SK-N-MC (cell line): ENCODE measurements at regions not wholly inside any gene's neighbourhood (a gene's known extent, or its start where the extent isn't known, plus 50 kb on each side); places are given as distances from the start of the nearest gene placed in this dataset.
"Not testable (repeated sequence)": the region's sequence is repeated elsewhere in the genome, so short reads cannot be mapped to it uniquely, and the experiment has no call there.

Source experiments
- DNase-seq: peaks from one replicate; pipeline ENCODE4 v3.0.0-alpha.2; 2011; ENCODE audit warnings: low read depth, low spot score
- H3K27ac ChIP-seq: fragments of 200-600 bp; sonication (generic); 2 replicates; pipeline ENCODE4 v1.5.1; 2016; ENCODE audit warnings: mixed run types
- H3K36me3 ChIP-seq: fragments of 200-600 bp; sonication (generic); 2 replicates; pipeline ENCODE4 v1.6.1; 2017; ENCODE audit warnings: antibody characterized with exemption, low read length, mixed read lengths; ENCODE audit not compliant: insufficient read depth
- H3K4me3 ChIP-seq: fragments of 200-600 bp; sonication (generic); 2 replicates; pipeline ENCODE4 v1.5.1; 2016
- H3K9ac ChIP-seq: fragments of 200-600 bp; sonication (generic); 2 replicates; pipeline ENCODE4 v1.8.0; 2017; ENCODE audit warnings: mixed run types, mixed read lengths; ENCODE audit not compliant: insufficient read length
- H3K9me3 ChIP-seq: fragments of 200-600 bp; sonication (generic); 2 replicates; pipeline ENCODE4 v1.6.1; 2017; ENCODE audit warnings: low read depth, mild to moderate bottlenecking, antibody characterized with exemption, low read length, moderate library complexity, mixed read lengths
- EZH2 ChIP-seq: fragments of 200-600 bp; sonication (generic); IDR thresholded peaks from one replicate; pipeline ENCODE4 v1.6.1; 2017; ENCODE audit warnings: antibody characterized with exemption
- FOXP2 ChIP-seq: optimal IDR thresholded peaks from 2 replicates; pipeline ENCODE3; 2011; ENCODE audit warnings: mild to moderate bottlenecking, moderate library complexity; ENCODE audit not compliant: insufficient read depth; ENCODE audit errors: extremely low read length, control extremely low read depth
- POLR2AphosphoS5 ChIP-seq: IDR thresholded peaks from 2 replicates; pipeline ENCODE4 v1.6.1; 2012; ENCODE audit warnings: mild to moderate bottlenecking, low read depth, low read length, borderline replicate concordance

GRCh38 chr19:28596561-28597071 lies 616.3 kb downstream of the UQCRFS1 start:
- DNase-seq = no peak
- Histone ChIP-seq H3K9ac (no peak overlapping the region), H3K4me3 (no peak overlapping the region), H3K27ac (no peak overlapping the region), H3K9me3 (no peaks in the 10 kb centered on the region), H3K36me3 (no peaks in the 10 kb centered on the region)
- no peak for TF ChIP-seq FOXP2
- TF ChIP-seq EZH2 = no peak
- TF ChIP-seq POLR2AphosphoS5 = no peak

DNA sequence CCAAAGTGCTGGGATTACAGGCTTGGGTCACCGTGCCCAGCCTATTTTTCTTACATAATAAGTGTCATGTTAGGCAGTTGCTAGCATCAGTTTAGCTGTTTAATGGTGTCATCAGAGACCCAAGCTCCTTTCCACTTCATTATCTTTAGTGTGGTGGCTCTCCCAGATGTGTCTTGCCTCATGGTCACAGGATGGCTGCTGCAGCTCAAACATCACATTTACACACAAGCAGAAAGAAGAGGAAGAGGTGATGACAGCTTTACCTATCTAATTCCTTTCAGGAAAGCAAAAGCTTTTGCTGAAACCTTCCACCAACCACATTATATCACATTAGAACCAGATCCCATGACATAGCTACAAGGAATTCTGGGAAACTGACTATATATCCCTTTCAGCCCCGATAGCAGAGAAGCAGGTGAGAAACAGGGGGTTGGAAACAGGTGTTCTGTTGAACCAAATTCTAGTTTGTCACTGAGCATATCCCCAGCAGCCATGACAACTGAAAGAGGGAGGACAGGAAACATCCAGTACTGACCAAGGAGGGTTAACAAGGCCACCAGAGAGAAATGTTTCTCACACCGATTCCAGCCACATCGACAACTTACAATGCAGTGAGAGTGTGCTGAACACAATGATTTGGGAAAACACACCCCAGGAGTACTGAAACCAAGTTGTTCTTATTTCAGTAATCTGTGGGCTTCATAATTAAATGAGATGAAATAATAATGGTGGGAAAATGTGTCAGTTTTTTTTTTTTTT lies 617.0 kb downstream of the UQCRFS1 start:
- H3K9ac ChIP-seq = no peak overlapping the region
- no peaks in the 10 kb centered on the region for H3K9me3 ChIP-seq
- TF ChIP-seq FOXP2 = no peak
- TF ChIP-seq POLR2AphosphoS5 = no peak
- no peak for TF ChIP-seq EZH2
- no peak overlapping the region for H3K4me3 ChIP-seq
- H3K36me3 ChIP-seq = no peaks in the 10 kb centered on the region
- H3K27ac ChIP-seq = no peak overlapping the region
- DNase-seq = no peak

GRCh38 chr19:28594737-28595136 lies 618.2 kb downstream of the UQCRFS1 start:
- no peak for TF ChIP-seq EZH2
- no peak for TF ChIP-seq FOXP2
- no peak for TF ChIP-seq POLR2AphosphoS5
- Histone ChIP-seq H3K27ac (no peak overlapping the region), H3K9ac (no peak overlapping the region), H3K36me3 (no peaks in the 10 kb centered on the region), H3K9me3 (no peaks in the 10 kb centered on the region), H3K4me3 (no peak overlapping the region)
- DNase-seq = no peak

DNA sequence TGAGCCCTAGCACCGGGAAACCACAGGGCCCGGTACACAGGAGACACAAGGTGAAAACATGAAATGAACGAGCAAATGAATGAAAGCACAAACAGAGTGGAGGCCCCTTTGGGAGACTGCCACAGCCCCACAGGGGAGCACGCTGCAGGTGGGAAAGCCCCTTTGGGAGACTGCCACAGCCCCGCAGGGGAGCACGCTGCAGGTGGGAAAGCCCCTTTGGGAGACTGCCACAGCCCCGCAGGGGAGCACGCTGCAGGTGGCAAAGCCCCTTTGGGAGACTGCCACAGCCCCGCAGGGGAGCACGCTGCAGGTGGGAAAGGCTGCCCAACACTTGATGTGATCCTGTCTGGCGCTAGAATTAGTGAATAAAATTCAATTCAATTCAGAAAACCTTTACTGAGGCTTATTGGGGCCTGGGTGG lies 623.0 kb downstream of the UQCRFS1 start:
- H3K4me3 ChIP-seq, H3K9ac ChIP-seq, H3K9me3 ChIP-seq, H3K27ac ChIP-seq, H3K36me3 ChIP-seq, DNase-seq: not testable (repeated sequence)

DNA sequence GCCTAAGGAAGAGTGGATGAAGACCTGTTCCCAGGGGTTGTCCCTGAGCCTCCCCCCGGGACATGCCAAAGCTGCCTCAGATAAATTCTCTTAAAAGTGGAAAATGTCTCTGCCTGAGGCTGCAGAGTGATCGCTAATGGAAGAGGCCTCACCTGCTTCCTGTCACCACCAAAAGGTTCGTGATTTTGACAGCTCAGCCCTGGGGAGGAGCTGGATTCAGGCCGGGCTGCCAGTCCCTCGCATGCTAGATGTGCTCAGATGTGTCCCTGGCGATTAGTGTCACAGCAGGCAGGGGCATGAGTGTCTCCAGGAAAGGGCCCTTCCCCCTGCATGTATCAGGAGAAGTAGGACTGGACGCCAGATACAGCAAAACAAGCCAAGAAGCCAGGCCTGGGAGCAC lies 626.5 kb downstream of the UQCRFS1 start:
- Histone ChIP-seq H3K27ac (no peak overlapping the region), H3K9ac (no peak overlapping the region), H3K36me3 (no peaks in the 10 kb centered on the region), H3K4me3 (no peak overlapping the region), H3K9me3 (no peaks in the 10 kb centered on the region)
- DNase-seq = no peak
- TF ChIP-seq FOXP2 = no peak
- no peak for TF ChIP-seq EZH2
- TF ChIP-seq POLR2AphosphoS5 = no peak

GRCh38 chr19:28585796-28586195 lies 627.2 kb downstream of the UQCRFS1 start:
- H3K4me3 ChIP-seq = no peak overlapping the region
- TF ChIP-seq FOXP2 = no peak
- TF ChIP-seq EZH2 = no peak
- TF ChIP-seq POLR2AphosphoS5 = no peak
- no peak for DNase-seq
- H3K36me3 ChIP-seq = no peaks in the 10 kb centered on the region
- H3K27ac ChIP-seq = no peak overlapping the region
- no peak overlapping the region for H3K9ac ChIP-seq
- H3K9me3 ChIP-seq = no peaks in the 10 kb centered on the region

DNA sequence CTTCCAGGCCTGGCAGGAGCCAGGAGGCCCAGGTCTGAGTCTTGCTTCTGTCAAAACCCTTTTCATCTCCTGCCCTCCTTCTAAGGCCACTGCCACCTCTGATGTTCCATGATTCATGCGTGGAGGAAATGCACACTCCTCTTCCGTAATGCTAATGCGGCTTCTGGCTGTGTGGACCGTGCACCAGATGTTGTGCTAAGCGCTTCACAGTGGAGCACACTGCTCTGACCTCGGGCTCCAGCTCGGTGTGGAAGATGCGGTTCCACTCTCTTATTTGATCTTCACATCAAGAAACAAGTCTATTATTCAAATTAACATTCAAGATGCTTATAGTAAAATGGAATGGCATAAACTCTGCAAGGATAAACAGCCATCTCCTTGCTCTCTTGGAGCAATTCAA lies 629.2 kb downstream of the UQCRFS1 start:
- H3K9me3 ChIP-seq = no peaks in the 10 kb centered on the region
- no peak overlapping the region for H3K9ac ChIP-seq
- no peak for TF ChIP-seq FOXP2
- no peak for TF ChIP-seq POLR2AphosphoS5
- TF ChIP-seq EZH2 = no peak
- no peak overlapping the region for H3K27ac ChIP-seq
- DNase-seq = no peak
- no peak overlapping the region for H3K4me3 ChIP-seq
- H3K36me3 ChIP-seq = no peaks in the 10 kb centered on the region

GRCh38 chr19:28583242-28583641 lies 629.7 kb downstream of the UQCRFS1 start:
- Histone ChIP-seq H3K27ac (no peak overlapping the region), H3K36me3 (no peaks in the 10 kb centered on the region)
- DNase-seq = no peak

DNA sequence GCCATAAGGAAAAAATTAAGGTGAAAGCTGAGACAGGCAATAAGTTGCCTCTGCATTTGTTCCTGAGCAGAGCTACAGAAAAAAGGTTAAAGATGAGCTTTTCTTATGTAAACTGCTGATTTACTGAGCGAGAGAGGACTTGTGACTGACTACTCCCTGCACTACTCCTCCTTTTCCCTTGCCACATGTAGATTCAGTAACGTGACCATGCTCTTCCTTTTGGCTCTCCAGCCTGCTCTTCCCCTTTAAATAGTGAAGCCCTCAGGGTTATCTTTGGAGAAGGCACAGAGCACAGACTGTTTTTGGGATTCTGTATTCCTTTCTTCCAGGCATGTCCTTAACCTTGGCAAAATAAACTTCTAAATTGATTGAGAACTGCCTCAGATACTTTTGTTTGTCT lies 630.2 kb downstream of the UQCRFS1 start:
- H3K9ac ChIP-seq = no peak overlapping the region

More at GRCh38 chr19:28583242-28583641, 629.7 kb downstream of the UQCRFS1 start:
- Histone ChIP-seq H3K9ac (no peak overlapping the region), H3K4me3 (no peak overlapping the region), H3K9me3 (no peaks in the 10 kb centered on the region)
- TF ChIP-seq POLR2AphosphoS5 (no peak), FOXP2 (no peak), EZH2 (no peak)

More for the DNA sequence above, 630.2 kb downstream of the UQCRFS1 start:
- no peaks in the 10 kb centered on the region for H3K36me3 ChIP-seq
- H3K27ac ChIP-seq = no peak overlapping the region
- no peak for TF ChIP-seq EZH2
- no peak for TF ChIP-seq FOXP2
- TF ChIP-seq POLR2AphosphoS5 = no peak
- no peaks in the 10 kb centered on the region for H3K9me3 ChIP-seq
- DNase-seq = no peak
- no peak overlapping the region for H3K4me3 ChIP-seq
